Peyer's patch (tissue), 4 donors: ENCODE measurements at regions not wholly inside any gene's neighbourhood (a gene's known extent, or its start where the extent isn't known, plus 50 kb on each side); places are given as distances from the start of the nearest gene placed in this dataset.
A peak's percentile ranks its signal among the peaks of the same experiment; 100 is the strongest.
"Not testable (repeated sequence)": the region's sequence is repeated elsewhere in the genome, so short reads cannot be mapped to it uniquely, and the experiment has no call there.

Source experiments
- DNase-seq, 3 donors: peaks; one replicate each; pipeline ENCODE4 v3.0.0-alpha.2; 2017 to 2019
- H3K27ac ChIP-seq, 4 donors: fragments of 200-600 bp; sonication (generic); one replicate each; pipeline ENCODE4 v1.5.1; 2016 to 2019
- H3K27me3 ChIP-seq, 2 donors: fragments of 200-600 bp; sonication (generic); one replicate each; pipeline ENCODE4 v1.5.1; 2019
- H3K36me3 ChIP-seq, 3 donors: fragments of 200-600 bp; sonication (generic); one replicate each; pipeline ENCODE4 v1.5.1; 2016 to 2019
- H3K4me1 ChIP-seq, 4 donors: fragments of 200-600 bp; sonication (generic); one replicate each; pipeline ENCODE4 v1.5.1; 2016 to 2019
- H3K4me3 ChIP-seq, 4 donors: fragments of 200-600 bp; sonication (generic); 1 replicate in 3 of 4; 2 replicates in 1 of 4; pipeline ENCODE4 v1.5.1; 2016 to 2019; ENCODE audit warnings: mild to moderate bottlenecking in 1 of 4
- H3K9me3 ChIP-seq, 4 donors: fragments of 200-600 bp; sonication (generic); one replicate each; pipeline ENCODE4 v1.5.1; 2016 to 2019; ENCODE audit warnings: mild to moderate bottlenecking in 1 of 4
- POLR2A ChIP-seq, 2 donors: fragments of 450-650 bp; IDR thresholded peaks; one replicate each; pipeline ENCODE4 v1.5.1; 2017; ENCODE audit warnings: antibody characterized with exemption in 2 of 2, mild to moderate bottlenecking in 2 of 2, moderate library complexity in 2 of 2
- TF ChIP-seq, protein P1 (sequence below), 6 experiments: fragments of 450-650 bp in 4 of 6; fragments of 200-600 bp in 2 of 6; sonication (generic) in 1 of 6; IDR thresholded peaks; one replicate each; pipeline ENCODE4 v1.5.1; 2017 to 2019; ENCODE audit warnings: antibody characterized with exemption in 6 of 6, mild to moderate bottlenecking in 3 of 6, moderate library complexity in 1 of 6

DNA sequence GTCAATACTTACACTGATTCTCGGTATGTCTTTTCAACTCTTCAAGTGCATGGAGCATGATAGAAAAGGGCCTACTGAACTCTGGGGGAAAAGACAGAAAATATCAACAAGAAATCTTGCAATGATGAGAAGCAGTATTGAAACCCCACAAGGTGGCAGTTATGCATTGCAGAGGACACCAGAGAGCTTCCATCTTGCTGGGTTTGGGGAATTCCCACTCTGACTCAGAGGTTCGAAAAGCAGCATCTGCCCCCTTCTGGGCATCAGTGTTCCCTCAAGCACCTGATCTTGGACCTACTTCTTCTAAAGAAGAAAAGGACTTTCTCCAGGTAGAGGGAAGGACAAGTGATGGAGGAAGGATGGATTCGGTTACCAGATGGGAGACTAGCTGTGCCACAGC is 147.5 kb upstream of the OSBPL11 start:
- H3K27me3 ChIP-seq, H3K4me1 ChIP-seq, H3K9me3 ChIP-seq, H3K36me3 ChIP-seq, H3K27ac ChIP-seq, H3K4me3 ChIP-seq: not testable (repeated sequence)
- DNase-seq, result peak in 1 of 3 donors; percentile 54

DNA sequence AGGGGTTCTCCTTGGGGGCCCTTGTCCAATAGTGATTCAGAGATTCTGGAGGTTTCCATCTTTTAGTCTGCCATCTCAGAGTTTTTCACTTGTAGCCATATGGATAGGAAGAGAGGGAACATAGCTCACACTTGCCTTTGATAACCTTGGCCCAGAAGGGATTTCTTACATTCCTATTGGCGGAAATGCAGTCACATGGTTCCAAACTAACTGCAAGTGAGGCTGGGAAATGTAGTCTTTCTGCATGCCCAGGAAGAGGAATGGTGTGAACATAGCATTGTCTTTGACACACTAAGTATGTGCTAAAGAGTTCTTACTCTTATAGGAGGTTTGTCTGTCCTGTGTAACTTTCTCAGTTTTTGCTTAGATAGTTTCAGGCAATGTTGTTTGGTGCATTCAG is 161.8 kb upstream of the OSBPL11 start:
- not testable (repeated sequence) for H3K36me3 ChIP-seq, DNase-seq, H3K27me3 ChIP-seq, H3K9me3 ChIP-seq, H3K4me3 ChIP-seq, H3K27ac ChIP-seq, H3K4me1 ChIP-seq

DNA sequence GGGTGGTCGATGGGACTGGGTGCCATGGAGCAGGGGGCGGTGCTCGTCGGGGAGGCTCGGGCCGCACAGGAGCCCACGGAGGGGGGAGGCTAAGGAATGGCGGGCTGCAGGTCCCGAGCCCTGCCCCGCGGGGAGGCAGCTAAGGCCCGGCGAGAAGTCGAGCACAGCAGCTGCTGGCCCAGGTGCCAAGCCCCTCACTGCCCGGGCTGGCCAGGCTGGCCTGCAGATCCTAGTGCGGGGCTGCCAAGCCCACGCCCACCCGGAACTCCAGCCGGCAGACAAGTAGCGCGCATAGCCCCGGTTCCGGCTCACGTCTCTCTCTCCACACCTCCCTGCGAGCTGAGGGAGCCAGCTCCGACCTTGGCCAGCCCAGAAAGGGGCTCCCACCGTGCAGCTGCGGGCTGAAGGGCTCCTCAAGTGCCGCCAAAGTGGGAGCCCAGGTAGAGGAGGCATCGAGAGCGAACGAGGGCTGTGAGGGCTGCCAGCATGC is 163.4 kb upstream of the OSBPL11 start:
- H3K36me3 ChIP-seq, H3K4me1 ChIP-seq, DNase-seq, H3K4me3 ChIP-seq, H3K27me3 ChIP-seq, H3K9me3 ChIP-seq, H3K27ac ChIP-seq: not testable (repeated sequence)

DNA sequence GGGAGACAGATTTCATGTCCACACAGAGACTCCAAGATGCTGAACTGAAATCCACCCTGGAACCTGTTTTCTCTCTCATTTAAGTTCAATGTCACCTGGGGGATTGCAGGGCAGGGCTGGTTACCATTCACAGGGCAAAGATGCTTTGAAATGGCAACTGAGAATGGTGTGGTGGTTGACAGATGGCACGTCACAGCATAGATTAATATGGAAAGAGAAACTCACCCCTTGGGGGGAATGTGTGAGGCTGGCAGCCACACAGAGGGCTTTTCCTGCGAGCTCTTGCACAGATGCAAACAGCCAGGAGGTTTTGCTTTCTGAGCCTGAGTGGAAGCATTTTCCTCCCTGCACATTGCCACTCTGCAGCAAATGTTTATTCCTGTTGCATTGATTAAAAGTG is 167.3 kb upstream of the OSBPL11 start:
- H3K9me3 ChIP-seq, H3K4me1 ChIP-seq, DNase-seq, H3K4me3 ChIP-seq, H3K36me3 ChIP-seq, H3K27me3 ChIP-seq, H3K27ac ChIP-seq: not testable (repeated sequence)

DNA sequence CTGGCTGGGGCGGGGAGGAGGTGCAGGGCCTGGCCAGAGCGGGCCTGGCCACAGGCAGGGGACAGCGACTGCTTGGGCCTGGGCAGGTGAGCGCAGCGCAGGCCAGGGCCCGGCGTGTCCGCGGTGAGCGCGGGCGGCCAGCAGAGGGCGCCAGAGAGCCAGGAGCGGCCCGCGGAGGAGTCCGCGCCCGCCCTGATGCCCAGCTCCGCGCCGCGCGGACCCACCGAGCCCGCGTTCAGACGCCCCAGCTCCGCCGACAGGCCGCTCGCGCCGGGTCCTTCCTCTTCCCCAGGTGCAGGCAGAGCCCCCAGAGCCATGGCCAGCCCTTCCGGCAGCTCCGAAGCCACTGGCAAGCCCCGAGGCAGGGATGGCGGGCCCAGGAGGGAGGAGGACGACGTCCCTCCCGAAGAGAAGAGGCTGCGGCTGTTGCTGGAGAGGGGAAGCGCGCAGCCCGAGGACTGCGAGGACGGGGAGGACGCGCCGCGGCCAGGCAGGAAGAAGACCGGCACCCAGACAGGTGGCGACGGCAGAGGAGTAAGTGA is 171.1 kb upstream of the OSBPL11 start:
- Histone ChIP-seq H3K4me3 (peak overlapping the region; percentile 47 to 70 (median 64)), H3K27ac (peak overlapping the region in 3 of 4 donors; percentile 38 to 80 (median 43))
- peak; percentile 65 to 86 (median 74) for DNase-seq
- not testable (repeated sequence) for H3K27me3 ChIP-seq, H3K36me3 ChIP-seq, H3K4me1 ChIP-seq, H3K9me3 ChIP-seq
- TF ChIP-seq, protein P1, sequence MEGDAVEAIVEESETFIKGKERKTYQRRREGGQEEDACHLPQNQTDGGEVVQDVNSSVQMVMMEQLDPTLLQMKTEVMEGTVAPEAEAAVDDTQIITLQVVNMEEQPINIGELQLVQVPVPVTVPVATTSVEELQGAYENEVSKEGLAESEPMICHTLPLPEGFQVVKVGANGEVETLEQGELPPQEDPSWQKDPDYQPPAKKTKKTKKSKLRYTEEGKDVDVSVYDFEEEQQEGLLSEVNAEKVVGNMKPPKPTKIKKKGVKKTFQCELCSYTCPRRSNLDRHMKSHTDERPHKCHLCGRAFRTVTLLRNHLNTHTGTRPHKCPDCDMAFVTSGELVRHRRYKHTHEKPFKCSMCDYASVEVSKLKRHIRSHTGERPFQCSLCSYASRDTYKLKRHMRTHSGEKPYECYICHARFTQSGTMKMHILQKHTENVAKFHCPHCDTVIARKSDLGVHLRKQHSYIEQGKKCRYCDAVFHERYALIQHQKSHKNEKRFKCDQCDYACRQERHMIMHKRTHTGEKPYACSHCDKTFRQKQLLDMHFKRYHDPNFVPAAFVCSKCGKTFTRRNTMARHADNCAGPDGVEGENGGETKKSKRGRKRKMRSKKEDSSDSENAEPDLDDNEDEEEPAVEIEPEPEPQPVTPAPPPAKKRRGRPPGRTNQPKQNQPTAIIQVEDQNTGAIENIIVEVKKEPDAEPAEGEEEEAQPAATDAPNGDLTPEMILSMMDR (IDR thresholded peaks at IDR 0.05), result peak; percentile 31 to 95 (median 78)
- TF ChIP-seq POLR2A (IDR thresholded peaks at IDR 0.05), result peak in 1 of 2 donors; percentile 35

DNA sequence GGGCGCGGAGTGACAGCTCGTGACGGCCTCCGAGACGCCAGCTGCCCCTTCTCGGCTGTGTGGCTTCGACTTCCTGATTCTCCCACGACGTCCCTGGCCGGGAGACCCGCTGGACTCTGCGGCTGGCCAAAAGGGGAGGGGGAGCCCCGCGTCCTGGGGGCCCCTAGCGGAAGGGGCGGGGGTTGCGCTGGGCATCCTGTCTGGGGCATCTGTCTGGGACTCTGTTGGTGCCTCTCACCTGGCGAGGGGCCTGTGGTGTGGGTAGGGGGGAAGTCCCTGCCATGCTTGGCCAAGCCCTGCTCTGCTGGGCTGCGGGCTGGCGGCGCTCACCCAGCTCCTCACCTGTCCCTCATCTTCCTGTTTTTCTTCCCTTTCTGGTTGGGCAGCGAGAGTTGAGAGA is 171.6 kb upstream of the OSBPL11 start:
- DNase-seq, result peak in 2 of 3 donors; percentile 69 to 82
- TF ChIP-seq, protein P1 (IDR thresholded peaks at IDR 0.05), result peak in 2 of 6 experiments; percentile 11 to 32
- not testable (repeated sequence) for H3K27me3 ChIP-seq, H3K9me3 ChIP-seq, H3K36me3 ChIP-seq, H3K4me1 ChIP-seq
- H3K4me3 ChIP-seq, result peak overlapping the region; percentile 47 to 70 (median 64)
- H3K27ac ChIP-seq, result peak overlapping the region in 3 of 4 donors; percentile 38 to 80 (median 43)

DNA sequence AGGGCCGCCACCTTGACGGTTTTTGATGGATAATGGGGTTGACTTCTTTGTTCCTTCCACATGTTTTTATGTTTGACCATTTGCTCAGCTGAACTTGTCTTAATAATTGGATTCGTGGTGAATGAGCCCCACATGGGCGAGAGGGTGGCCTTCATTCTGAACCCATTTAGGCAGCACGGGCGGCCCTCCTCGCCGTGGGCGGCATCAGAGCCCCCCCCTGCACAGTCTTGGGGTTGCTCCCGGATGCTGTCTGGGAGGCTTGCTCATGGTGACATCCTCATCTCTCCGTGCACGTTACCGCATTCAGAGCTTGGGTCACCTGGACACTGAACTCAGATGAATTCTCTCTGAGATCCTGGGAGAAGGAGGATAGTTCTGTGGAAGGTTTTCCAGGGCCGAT is 172.3 kb upstream of the OSBPL11 start:
- H3K27ac ChIP-seq, result peak overlapping the region in 1 of 4 donors; percentile 80
- no peaks in the 10 kb centered on the region for H3K36me3 ChIP-seq
- no peaks in the 10 kb centered on the region for H3K27me3 ChIP-seq
- peaks cover 0 to 4% (median 0%) of the 10 kb centered on the region in 4 donors for H3K4me1 ChIP-seq
- DNase-seq, result no peak
- no peak for TF ChIP-seq POLR2A (IDR thresholded peaks at IDR 0.05)
- TF ChIP-seq, protein P1 (IDR thresholded peaks at IDR 0.05), result no peak
- H3K4me3 ChIP-seq, result peak overlapping the region in 1 of 4 donors; percentile 62
- no peaks in the 10 kb centered on the region for H3K9me3 ChIP-seq

DNA sequence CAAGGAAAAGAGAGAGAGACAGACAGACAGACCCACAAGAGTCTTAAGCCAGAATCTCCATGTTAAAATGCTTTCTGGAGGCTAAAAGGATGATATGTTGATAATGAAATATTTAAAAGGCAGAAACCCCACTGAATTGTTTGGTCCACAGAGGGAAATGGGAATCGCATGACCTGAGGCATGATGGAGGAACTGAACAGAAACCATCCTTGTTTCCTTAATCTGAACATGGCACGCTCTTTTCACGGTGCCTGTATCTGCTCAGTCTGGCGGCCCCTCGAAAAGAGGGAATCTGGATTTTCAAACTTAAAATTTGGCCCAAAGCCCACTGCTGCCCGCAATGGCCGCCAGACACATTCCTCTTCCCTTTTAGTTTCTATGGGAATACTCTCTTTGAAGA is 173.5 kb upstream of the OSBPL11 start:
- H3K4me3 ChIP-seq, H3K27ac ChIP-seq, DNase-seq, H3K27me3 ChIP-seq, H3K9me3 ChIP-seq, H3K4me1 ChIP-seq, H3K36me3 ChIP-seq: not testable (repeated sequence)

DNA sequence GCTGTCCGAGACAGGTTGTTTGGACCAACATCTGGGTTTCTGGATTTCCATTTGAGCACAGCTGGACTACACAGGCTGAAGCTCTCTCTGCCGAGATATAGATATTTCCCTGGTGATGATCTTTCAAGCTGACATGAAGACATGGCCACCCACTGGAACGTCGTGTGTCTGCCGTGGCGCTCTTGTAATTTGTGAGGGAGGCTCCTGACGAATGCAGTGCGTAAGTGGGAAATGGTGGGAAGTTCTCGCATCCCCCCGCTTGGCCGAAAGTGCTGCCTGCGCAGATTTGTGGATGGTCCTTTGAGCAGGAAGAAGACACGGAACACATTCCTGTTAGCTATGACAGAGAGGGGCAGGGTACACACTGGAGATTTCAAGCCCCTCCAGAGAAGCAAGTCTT is 176.2 kb upstream of the OSBPL11 start:
- not testable (repeated sequence) for H3K27ac ChIP-seq, H3K27me3 ChIP-seq, H3K4me1 ChIP-seq, H3K4me3 ChIP-seq, H3K9me3 ChIP-seq, DNase-seq, H3K36me3 ChIP-seq

DNA sequence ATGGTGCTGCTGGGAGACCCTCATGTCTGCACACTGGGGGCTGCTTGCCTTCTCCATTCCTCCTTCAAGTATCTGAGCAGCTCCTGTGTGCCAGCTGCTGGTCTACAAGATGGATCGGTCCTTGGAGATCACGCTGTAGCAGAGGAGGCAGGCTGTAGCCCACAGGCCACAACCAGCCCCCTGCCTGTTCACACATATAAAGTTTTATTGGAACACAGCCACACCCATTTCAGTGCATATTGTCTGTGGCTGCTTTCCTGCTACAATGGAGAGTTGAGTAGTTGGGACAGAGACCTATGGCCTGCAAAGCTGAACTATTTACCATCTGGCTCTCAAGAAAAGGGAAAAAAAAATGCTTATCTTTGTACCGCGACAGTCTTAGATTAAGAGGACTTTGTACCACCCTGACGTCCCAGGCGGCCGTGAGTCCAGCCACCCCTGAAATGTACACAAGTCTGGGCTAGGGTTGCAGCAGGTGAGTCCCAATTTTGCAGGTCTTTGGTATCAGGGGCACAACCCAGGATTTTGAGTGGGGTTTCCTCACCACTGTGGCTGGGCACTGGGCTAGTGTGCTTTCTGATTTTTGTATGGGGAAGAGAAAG is 179.2 kb upstream of the OSBPL11 start:
- H3K4me1 ChIP-seq, result not testable (repeated sequence)
- peak overlapping the region in 1 of 4 donors; percentile 78 for H3K27ac ChIP-seq
- peak in 1 of 3 donors; percentile 71 for DNase-seq

DNA sequence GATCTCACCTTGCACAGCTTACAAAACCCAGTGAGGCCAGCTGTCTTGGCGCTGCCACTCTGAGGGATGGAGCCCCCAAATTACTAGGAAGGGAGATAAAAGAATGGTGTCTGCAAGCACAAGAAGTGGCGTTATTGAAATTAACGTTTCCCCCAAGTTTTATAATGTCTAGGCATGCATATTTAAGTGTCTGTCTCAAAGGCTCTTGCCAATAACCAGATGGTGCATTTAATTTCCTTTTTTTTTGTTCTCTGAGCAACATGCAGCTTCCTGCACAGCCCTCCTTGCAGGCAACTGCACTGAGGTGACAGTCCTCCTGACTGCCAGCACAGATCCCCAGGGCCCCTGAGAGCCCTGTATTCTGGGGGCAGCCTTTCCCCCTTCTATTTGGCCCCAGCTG is 179.8 kb upstream of the OSBPL11 start:
- not testable (repeated sequence) for H3K36me3 ChIP-seq, DNase-seq, H3K27me3 ChIP-seq, H3K4me1 ChIP-seq, H3K9me3 ChIP-seq, H3K4me3 ChIP-seq
- H3K27ac ChIP-seq, result peak overlapping the region in 1 of 4 donors; percentile 67

More for the DNA sequence above, 179.2 kb upstream of the OSBPL11 start:
- H3K4me3 ChIP-seq, H3K36me3 ChIP-seq, H3K9me3 ChIP-seq, H3K27me3 ChIP-seq: not testable (repeated sequence)
